8988T (cell line): ENCODE measurements at regions not wholly inside any gene's neighbourhood (a gene's known extent, or its start where the extent isn't known, plus 50 kb on each side); places are given as distances from the start of the nearest gene placed in this dataset.

Experiments used
- DNase-seq: peaks from one replicate; pipeline ENCODE4 v3.0.0; 2011

DNA sequence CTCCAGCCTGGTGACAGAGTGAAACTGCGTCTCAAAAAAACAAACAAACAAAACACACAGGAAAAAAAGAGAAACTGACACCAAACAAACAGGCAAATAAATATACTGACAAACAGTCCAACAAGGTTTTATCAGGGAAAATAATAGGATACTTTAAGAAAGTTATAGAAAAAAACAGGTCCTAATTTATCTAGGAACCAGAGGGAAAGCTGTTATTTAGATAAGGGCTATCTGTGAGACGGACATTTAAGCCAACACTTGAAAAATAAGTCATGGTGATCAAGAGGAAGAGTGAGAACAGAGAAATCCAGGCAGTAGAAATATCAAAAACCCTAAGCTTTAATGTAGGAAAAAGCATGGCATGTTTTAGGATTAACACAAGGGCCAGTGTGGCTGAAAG is 68.9 kb downstream of the FAM217A start:
- no peak for DNase-seq

GRCh38 chr6:4010689-4011090 is 68.2 kb downstream of the FAM217A start:
- DNase-seq, result no peak

GRCh38 chr6:4012826-4013225 is 66.1 kb downstream of the FAM217A start:
- no peak for DNase-seq

- DNase-seq, result no peak
These were observed 61.7 kb downstream of the FAM217A start for GRCh38 chr6:4017058-4017739.

DNA sequence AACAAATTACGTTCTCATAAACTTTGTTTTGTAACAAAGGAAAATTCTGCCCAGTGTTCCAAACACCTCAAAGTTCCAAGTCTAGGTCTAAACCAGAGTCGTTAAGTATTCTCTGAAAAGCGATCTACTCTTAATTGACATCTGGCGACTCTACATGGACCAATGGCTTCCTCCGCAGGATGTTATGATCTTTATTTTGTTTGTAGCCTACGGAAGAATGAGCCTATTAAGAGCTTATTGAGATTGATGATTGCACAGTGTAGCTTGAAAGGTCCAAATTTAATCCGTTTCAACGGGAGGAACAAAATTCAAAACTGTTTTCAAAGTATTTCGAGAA is 61.1 kb downstream of the FAM217A start:
- no peak for DNase-seq

DNA sequence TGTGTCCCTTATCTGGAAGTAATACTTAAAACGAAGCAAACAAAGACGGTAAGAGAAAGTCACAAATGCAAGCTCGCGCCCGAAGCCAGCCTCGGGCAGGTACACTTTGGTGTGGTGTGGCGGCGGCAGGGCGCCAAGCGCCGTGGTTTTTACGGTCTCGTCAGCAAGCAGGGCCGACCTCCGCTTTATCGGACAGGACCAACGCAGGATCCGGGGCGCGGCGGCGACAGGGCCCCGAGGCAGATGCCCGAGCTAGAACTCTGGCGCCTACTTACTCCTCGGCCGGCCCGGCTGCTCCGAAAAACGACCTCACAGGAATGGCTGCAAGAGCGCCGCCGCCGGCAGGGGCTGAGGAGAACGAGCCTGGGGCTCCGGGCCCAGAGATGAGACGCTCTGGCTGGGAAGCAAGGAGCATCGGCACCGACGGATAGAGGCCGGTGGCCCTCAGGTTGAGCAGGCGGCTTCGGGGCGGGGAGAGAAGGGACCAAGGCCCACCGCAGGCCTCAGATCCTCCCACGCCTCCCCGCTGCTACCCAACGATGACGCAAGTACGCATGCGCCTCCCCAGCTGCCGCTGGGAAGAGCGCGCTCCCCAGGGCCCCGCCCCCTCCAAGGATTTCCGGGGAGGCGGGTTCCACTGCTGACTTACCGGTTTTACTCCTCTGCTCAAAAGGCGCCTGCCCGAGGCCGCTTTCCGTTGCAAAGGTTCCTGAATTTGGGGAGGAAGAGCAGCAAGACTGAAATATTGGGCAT is 60.6 kb downstream of the FAM217A start:
- peak; percentile 50 for DNase-seq
